HCT116 (cell line): ENCODE measurements at regions not wholly inside any gene's neighbourhood (a gene's known extent, or its start where the extent isn't known, plus 50 kb on each side); places are given as distances from the start of the nearest gene placed in this dataset.

Experiments used
- ATAC-seq: fragments of 200-7000 bp; cut with Tn5 transposase; 2 replicates; pipeline ENCODE4 v1.9.1; 2020; ENCODE audit warnings: mild to moderate bottlenecking, moderate library complexity
- BruUV-seq: library from RNA; stranded (reverse); fragments of 400-500 nt; replicated peaks from 2 replicates; lab custom pipeline; 2021; lab: Mats Ljungman, UMichigan
- CTCF ChIA-PET: fragments of 300-600 bp; sonication (Branson Sonifier 250); formaldehyde crosslinking; loops from one replicate; lab custom pipeline; 2021; ENCODE audit warnings: antibody characterized with exemption; lab: Charles Lee
- POLR2A ChIA-PET: fragments of 300-600, 350-600 bp; sonication (Branson Sonifier 250); formaldehyde crosslinking; loops from one replicate; lab custom pipeline; 2021; ENCODE audit warnings: antibody characterized with exemption; lab: Charles Lee
- RAD21 ChIA-PET, 2 experiments: fragments of 300-600 bp; sonication (Branson Sonifier 250); formaldehyde crosslinking; loops; one replicate each; lab custom pipeline; 2023; ENCODE audit warnings: low total read pairs in 2 of 2; ENCODE audit not compliant: uncharacterized antibody in 2 of 2, unreplicated experiment in 2 of 2, low non-redundant PET in 1 of 2; lab: Charles Lee
- DNase-seq: peaks from one replicate; pipeline ENCODE4 v3.0.0-alpha.2; 2010; ENCODE audit warnings: low read depth, low spot score
- H2AFZ ChIP-seq: fragments of 200-600 bp; shearing (Covaris generic), sonication (generic); 2 replicates; pipeline ENCODE4 v1.6.1; 2017; ENCODE audit warnings: low read depth, mixed run types, mixed read lengths, antibody characterized with exemption, low read length; ENCODE audit not compliant: poor library complexity, severe bottlenecking
- H3K27ac ChIP-seq: 2 replicates; pipeline ENCODE4 v1.5.1; 2012; ENCODE audit warnings: low read depth, low read length
- H3K27me3 ChIP-seq: fragments of 200-600 bp; sonication (generic); 2 replicates; pipeline ENCODE4 v1.6.1; 2016; ENCODE audit warnings: mixed run types, low read length, mixed read lengths; ENCODE audit not compliant: insufficient read depth
- H3K36me3 ChIP-seq, 2 experiments: fragments of 200-500 bp in 1 of 2; fragments of 200-600 bp in 1 of 2; sonication (Bioruptor generic) in 1 of 2; sonication (generic) in 1 of 2; 2 replicates each; pipeline versions ENCODE4 v1.5.1 to v1.6.1; 2014 to 2016; ENCODE audit warnings: low read length in 2 of 2, inconsistent platforms in 1 of 2, mixed read lengths in 1 of 2, mixed run types in 1 of 2; ENCODE audit not compliant: insufficient read depth in 2 of 2, control insufficient read depth in 1 of 2
- H3K4me1 ChIP-seq, 2 experiments: fragments of 200-600 bp in 1 of 2; sonication (generic) in 1 of 2; 2 replicates each; pipeline versions ENCODE4 v1.5.1 to v1.6.1; 2012 to 2017; ENCODE audit warnings: low read length in 2 of 2, inconsistent platforms in 1 of 2, mild to moderate bottlenecking in 1 of 2, mixed read lengths in 1 of 2, mixed run types in 1 of 2, moderate library complexity in 1 of 2; ENCODE audit not compliant: insufficient read depth in 2 of 2, control insufficient read depth in 1 of 2
- H3K4me2 ChIP-seq: fragments of 200-600 bp; sonication (generic); 2 replicates; pipeline ENCODE4 v1.6.1; 2017; ENCODE audit warnings: mixed run types, low read length, mixed read lengths
- H3K4me3 ChIP-seq, 2 experiments: fragments of 200-600 bp in 1 of 2; sonication (generic) in 1 of 2; replicated peaks in 1 of 2; 2 replicates each; pipeline ENCODE4 v1.5.1; 2011 to 2016; ENCODE audit warnings: low read length in 2 of 2, control low read depth in 1 of 2, low read depth in 1 of 2, mild to moderate bottlenecking in 1 of 2, mixed read lengths in 1 of 2, mixed run types in 1 of 2
- H3K79me2 ChIP-seq: fragments of 200-600 bp; sonication (generic); 2 replicates; pipeline ENCODE4 v1.6.1; 2017; ENCODE audit warnings: mild to moderate bottlenecking, mixed run types, low read length, moderate library complexity, mixed read lengths; ENCODE audit not compliant: insufficient read depth
- H3K9ac ChIP-seq: fragments of 200-600 bp; sonication (generic); 2 replicates; pipeline ENCODE4 v1.6.1; 2016; ENCODE audit warnings: low read length, mixed read lengths
- H3K9me2 ChIP-seq: fragments of 200-600 bp; sonication (generic), shearing (Covaris generic); 2 replicates; pipeline ENCODE4 v1.6.1; 2017; ENCODE audit warnings: mixed run types, mild to moderate bottlenecking, moderate library complexity; ENCODE audit not compliant: insufficient read depth
- H3K9me3 ChIP-seq, 2 experiments: fragments of 200-500 bp in 1 of 2; fragments of 200-600 bp in 1 of 2; sonication (Bioruptor generic) in 1 of 2; sonication (generic) in 1 of 2; 2 replicates each; pipeline ENCODE4 v1.6.1; 2014 to 2017; ENCODE audit warnings: low read length in 2 of 2, mixed read lengths in 2 of 2, inconsistent platforms in 1 of 2, low read depth in 1 of 2, mild to moderate bottlenecking in 1 of 2, mixed run types in 1 of 2, moderate library complexity in 1 of 2; ENCODE audit not compliant: control insufficient read depth in 1 of 2, insufficient read depth in 1 of 2
- H4K20me1 ChIP-seq: fragments of 200-600 bp; sonication (generic), shearing (Covaris generic); 2 replicates; pipeline ENCODE4 v1.6.1; 2017; ENCODE audit warnings: mixed run types, mild to moderate bottlenecking, moderate library complexity; ENCODE audit not compliant: insufficient read depth
- CBX3 ChIP-seq: IDR thresholded peaks from 2 replicates; pipeline ENCODE4 v1.6.1; 2012; ENCODE audit warnings: low read depth
- ELF1 ChIP-seq: IDR thresholded peaks from 2 replicates; pipeline ENCODE4 v1.6.1; 2012; ENCODE audit warnings: low read depth, borderline replicate concordance
- EZH2 ChIP-seq: fragments of 200-600 bp; sonication (generic); IDR thresholded peaks from 2 replicates; pipeline ENCODE4 v1.6.1; 2017; ENCODE audit warnings: antibody characterized with exemption, mixed run types
- JUND ChIP-seq: IDR thresholded peaks from 2 replicates; pipeline ENCODE4 v1.6.1; 2012
- POLR2A ChIP-seq: IDR thresholded peaks from 2 replicates; pipeline ENCODE4 v1.7.0; 2011; ENCODE audit warnings: borderline replicate concordance; ENCODE audit not compliant: insufficient read depth, insufficient read length; ENCODE audit errors: extremely low read depth
- POLR2AphosphoS5 ChIP-seq: IDR thresholded peaks from 2 replicates; pipeline ENCODE4 v1.6.1; 2011; ENCODE audit warnings: mild to moderate bottlenecking, low read depth, low read length, moderate library complexity
- RAD21 ChIP-seq: IDR thresholded peaks from 2 replicates; pipeline ENCODE4 v1.6.1; 2012; ENCODE audit warnings: low read depth, mild to moderate bottlenecking
- REST ChIP-seq: IDR thresholded peaks from 2 replicates; pipeline ENCODE4 v1.6.1; 2012; ENCODE audit warnings: low read depth
- SIN3A ChIP-seq: IDR thresholded peaks from 2 replicates; pipeline ENCODE4 v1.6.1; 2012; ENCODE audit warnings: low read depth
- TCF7L2 ChIP-seq: IDR thresholded peaks from 2 replicates; pipeline ENCODE4 v1.7.0; 2011; ENCODE audit warnings: borderline replicate concordance, inconsistent platforms; ENCODE audit not compliant: insufficient read depth, insufficient read length; ENCODE audit errors: extremely low read depth
- intact Hi-C: fragments of 100-400 bp; cut with micrococcal nuclease; formaldehyde crosslinking; loops from 2 replicates; pipeline ENCODE4 v1.10.0; 2022
- TF ChIP-seq, protein P1 (sequence below), 3 experiments: fragments of 200-600 bp in 1 of 3; sonication (generic) in 1 of 3; IDR thresholded peaks in 2 of 3; conservative IDR thresholded peaks in 1 of 3; 2 replicates each; pipeline ENCODE4 v1.5.1; 2012 to 2017; ENCODE audit warnings: low read depth in 2 of 3, low read length in 2 of 3, antibody characterized with exemption in 1 of 3, borderline replicate concordance in 1 of 3, control low read depth in 1 of 3, mild to moderate bottlenecking in 1 of 3, mixed read lengths in 1 of 3, mixed run types in 1 of 3, moderate library complexity in 1 of 3; ENCODE audit not compliant: insufficient read depth in 1 of 3

DNA sequence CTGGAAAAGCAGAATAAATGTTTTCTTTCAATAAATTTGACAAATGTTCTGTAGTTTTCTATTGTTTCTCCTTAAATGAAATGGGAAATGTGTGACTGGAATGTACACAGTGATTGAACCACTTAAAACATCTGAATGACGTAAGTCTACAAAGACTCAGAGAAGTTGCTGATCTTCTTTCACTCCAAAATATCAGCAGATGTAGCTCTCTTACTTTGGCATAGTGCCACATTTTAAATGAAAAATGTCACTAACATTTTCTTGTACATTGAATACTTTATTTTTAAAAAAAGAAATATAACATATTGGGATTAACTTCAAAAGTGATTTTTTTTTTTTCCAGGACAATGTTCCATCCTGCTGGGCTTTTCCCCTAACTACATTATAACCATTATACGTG lies 565.6 kb downstream of the TMEM182 start:
- TF ChIP-seq ELF1 (no peak), POLR2A (no peak), RAD21 (no peak), EZH2 (no peak), CBX3 (no peak), POLR2AphosphoS5 (no peak), JUND (no peak), TCF7L2 (no peak), REST (no peak), SIN3A (no peak)
- TF ChIP-seq, protein P1, sequence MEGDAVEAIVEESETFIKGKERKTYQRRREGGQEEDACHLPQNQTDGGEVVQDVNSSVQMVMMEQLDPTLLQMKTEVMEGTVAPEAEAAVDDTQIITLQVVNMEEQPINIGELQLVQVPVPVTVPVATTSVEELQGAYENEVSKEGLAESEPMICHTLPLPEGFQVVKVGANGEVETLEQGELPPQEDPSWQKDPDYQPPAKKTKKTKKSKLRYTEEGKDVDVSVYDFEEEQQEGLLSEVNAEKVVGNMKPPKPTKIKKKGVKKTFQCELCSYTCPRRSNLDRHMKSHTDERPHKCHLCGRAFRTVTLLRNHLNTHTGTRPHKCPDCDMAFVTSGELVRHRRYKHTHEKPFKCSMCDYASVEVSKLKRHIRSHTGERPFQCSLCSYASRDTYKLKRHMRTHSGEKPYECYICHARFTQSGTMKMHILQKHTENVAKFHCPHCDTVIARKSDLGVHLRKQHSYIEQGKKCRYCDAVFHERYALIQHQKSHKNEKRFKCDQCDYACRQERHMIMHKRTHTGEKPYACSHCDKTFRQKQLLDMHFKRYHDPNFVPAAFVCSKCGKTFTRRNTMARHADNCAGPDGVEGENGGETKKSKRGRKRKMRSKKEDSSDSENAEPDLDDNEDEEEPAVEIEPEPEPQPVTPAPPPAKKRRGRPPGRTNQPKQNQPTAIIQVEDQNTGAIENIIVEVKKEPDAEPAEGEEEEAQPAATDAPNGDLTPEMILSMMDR (IDR thresholded peaks at IDR 0.05 in 2 of 3, conservative IDR thresholded peaks at IDR 0.05 in 1 of 3; ENCODE audit: borderline replicate concordance in 1 of 3, insufficient read depth in 1 of 3, low read depth in 2 of 3, low read length in 2 of 3) = no peak
- ChIA-PET POLR2A (no interaction called here), CTCF (no interaction called here), RAD21 (no interaction called here)
- no peak overlapping the region for H3K27ac ChIP-seq
- no peak overlapping the region for H3K9ac ChIP-seq
- no peaks in the 10 kb centered on the region for H3K79me2 ChIP-seq
- no peaks in the 10 kb centered on the region for H4K20me1 ChIP-seq
- intact Hi-C loops = no loop called here
- ATAC-seq (no peak), DNase-seq (no peak)
- no peaks in the 10 kb centered on the region for H3K27me3 ChIP-seq
- H3K4me3 ChIP-seq = no peak overlapping the region
- H3K4me2 ChIP-seq = no peak overlapping the region
- no peaks in the 10 kb centered on the region for H3K9me2 ChIP-seq
- no peak overlapping the region for H2AFZ ChIP-seq
- H3K36me3 ChIP-seq = no peaks in the 10 kb centered on the region
- no TSS peak for BruUV-seq
- peaks cover 7 to 8% of the 10 kb centered on the region in 2 experiments; a peak in 2 of 4 replicates for H3K9me3 ChIP-seq
- H3K4me1 ChIP-seq = no peaks in the 10 kb centered on the region
